AG09309 (cell line): ENCODE measurements at regions not wholly inside any gene's neighbourhood (a gene's known extent, or its start where the extent isn't known, plus 50 kb on each side); places are given as distances from the start of the nearest gene placed in this dataset.

Source experiments
- DNase-seq: peaks from one replicate; pipeline ENCODE4 v3.0.0-alpha.2; 2010; ENCODE audit warnings: low read depth
- H3K4me3 ChIP-seq: 2 replicates; pipeline ENCODE4 v1.5.1; 2011; ENCODE audit warnings: mild to moderate bottlenecking, low read depth, low read length, moderate library complexity; ENCODE audit not compliant: control insufficient read depth
- CTCF ChIP-seq: IDR thresholded peaks from 2 replicates; pipeline ENCODE4 v1.5.1; 2011; ENCODE audit warnings: mild to moderate bottlenecking, low read depth, low read length, inconsistent platforms; ENCODE audit not compliant: insufficient read depth, control insufficient read depth; ENCODE audit errors: missing control alignments

GRCh38 chr2:150215041-150215440 is 272.4 kb downstream of the RND3 start:
- no peak for TF ChIP-seq CTCF
- DNase-seq, result no peak

GRCh38 chr2:150214626-150215025 is 272.8 kb downstream of the RND3 start:
- TF ChIP-seq CTCF, result no peak
- no peak for DNase-seq
- H3K4me3 ChIP-seq, result no peak overlapping the region

More at GRCh38 chr2:150215041-150215440, 272.4 kb downstream of the RND3 start:
- H3K4me3 ChIP-seq, result no peak overlapping the region

GRCh38 chr2:150212722-150213171 is 274.7 kb downstream of the RND3 start:
- no peak overlapping the region for H3K4me3 ChIP-seq
- TF ChIP-seq CTCF, result no peak
- peak; percentile 75 for DNase-seq

GRCh38 chr2:150211164-150211631 is 276.3 kb downstream of the RND3 start:
- peak; percentile 68 for DNase-seq
- H3K4me3 ChIP-seq, result no peak overlapping the region
- TF ChIP-seq CTCF, result no peak

- no peak for DNase-seq
- no peak overlapping the region for H3K4me3 ChIP-seq
- no peak for TF ChIP-seq CTCF
Measured at GRCh38 chr2:150209746-150210145, 277.7 kb downstream of the RND3 start.

GRCh38 chr2:150208689-150209088 is 278.8 kb downstream of the RND3 start:
- H3K4me3 ChIP-seq, result no peak overlapping the region
- no peak for DNase-seq
- no peak for TF ChIP-seq CTCF

GRCh38 chr2:150207979-150208378 is 279.5 kb downstream of the RND3 start:
- DNase-seq, result no peak
- TF ChIP-seq CTCF, result no peak
- no peak overlapping the region for H3K4me3 ChIP-seq
